WTC11 (cell line): ENCODE measurements at regions not wholly inside any gene's neighbourhood (a gene's known extent, or its start where the extent isn't known, plus 50 kb on each side); places are given as distances from the start of the nearest gene placed in this dataset.

Experiments
- ATAC-seq: fragments of 200-7000 bp; cut with Tn5 transposase; 2 replicates; pipeline ENCODE4 v1.10.0; 2021; ENCODE audit warnings: mild to moderate bottlenecking, moderate library complexity
- CTCF ChIA-PET: fragments of 300-600 bp; sonication (Branson Sonifier 250); formaldehyde crosslinking; loops from one replicate; lab custom pipeline; 2021; ENCODE audit warnings: antibody characterized with exemption; lab: Charles Lee
- POLR2A ChIA-PET: fragments of 350-600 bp; sonication (Branson Sonifier 250); formaldehyde crosslinking; loops from one replicate; lab custom pipeline; 2021; ENCODE audit warnings: antibody characterized with exemption; lab: Charles Lee
- DNase-seq: peaks from one replicate; pipeline ENCODE4 v3.0.0; 2021; ENCODE audit warnings: low spot score
- H3K27ac Mint-ChIP-seq: 2 replicates; pipeline ENCODE4 v1.8.0; 2021; ENCODE audit warnings: mixed read lengths
- H3K27me3 Mint-ChIP-seq: 2 replicates; pipeline ENCODE4 v1.8.0; 2021; ENCODE audit warnings: low read depth, mild to moderate bottlenecking, moderate library complexity, mixed read lengths
- H3K36me3 Mint-ChIP-seq: 2 replicates; pipeline ENCODE4 v1.8.0; 2021; ENCODE audit warnings: mixed read lengths
- H3K4me1 Mint-ChIP-seq: 2 replicates; pipeline ENCODE4 v1.8.0; 2022; ENCODE audit warnings: mixed read lengths
- H3K4me3 Mint-ChIP-seq: 2 replicates; pipeline ENCODE4 v1.8.0; 2021; ENCODE audit warnings: mild to moderate bottlenecking, moderate library complexity, mixed read lengths
- H3K9me3 Mint-ChIP-seq: 2 replicates; pipeline ENCODE4 v1.8.0; 2021; ENCODE audit warnings: mixed read lengths
- AFF4 ChIP-seq: sonication (generic); formaldehyde crosslinking; IDR thresholded peaks from 2 replicates; pipeline ENCODE4 v1.8.1; 2023; ENCODE audit warnings: mild to moderate bottlenecking, missing genetic modification reagents, borderline replicate concordance
- AR ChIP-seq: fragments of 250-450 bp; sonication (Bioruptor Pico); IDR thresholded peaks from 2 replicates; pipeline ENCODE4 v1.9.0; 2021; ENCODE audit warnings: mild to moderate bottlenecking
- CBFB ChIP-seq: sonication (generic); formaldehyde crosslinking; IDR thresholded peaks from 2 replicates; pipeline ENCODE4 v1.8.1; 2022; ENCODE audit warnings: mild to moderate bottlenecking, low read depth, missing genetic modification reagents
- CREB1 ChIP-seq: sonication (generic); formaldehyde crosslinking; IDR thresholded peaks from 2 replicates; pipeline ENCODE4 v1.8.0; 2023; ENCODE audit warnings: mild to moderate bottlenecking, missing genetic modification reagents
- ERG ChIP-seq: fragments of 250-450 bp; sonication (Bioruptor Pico); IDR thresholded peaks from 2 replicates; pipeline ENCODE4 v1.8.0; 2021; ENCODE audit warnings: mild to moderate bottlenecking
- FOXJ3 ChIP-seq: sonication (generic); formaldehyde crosslinking; IDR thresholded peaks from 2 replicates; pipeline ENCODE4 v1.9.0; 2021; ENCODE audit warnings: missing genetic modification reagents, mild to moderate bottlenecking, borderline replicate concordance
- HMGXB4 ChIP-seq: sonication (generic); formaldehyde crosslinking; IDR thresholded peaks from 2 replicates; pipeline ENCODE4 v1.8.1; 2023; ENCODE audit warnings: mild to moderate bottlenecking, moderate library complexity, missing genetic modification reagents
- IRF1 ChIP-seq: sonication (generic); formaldehyde crosslinking; IDR thresholded peaks from 2 replicates; pipeline ENCODE4 v1.8.0; 2023; ENCODE audit warnings: missing genetic modification reagents
- IRF2 ChIP-seq: sonication (generic); formaldehyde crosslinking; IDR thresholded peaks from 2 replicates; pipeline ENCODE4 v1.8.0; 2022; ENCODE audit warnings: low read depth, missing genetic modification reagents, borderline replicate concordance
- JAZF1 ChIP-seq: fragments of 250-450 bp; sonication (Bioruptor Pico); IDR thresholded peaks from 2 replicates; pipeline ENCODE4 v1.9.0; 2021; ENCODE audit warnings: moderate library complexity, mild to moderate bottlenecking, inconsistent platforms
- MAX ChIP-seq: sonication (generic); formaldehyde crosslinking; IDR thresholded peaks from 2 replicates; pipeline ENCODE4 v1.8.0; 2022; ENCODE audit warnings: mild to moderate bottlenecking, missing genetic modification reagents
- MXD4 ChIP-seq: fragments of 250-450 bp; sonication (Bioruptor Pico); IDR thresholded peaks from 2 replicates; pipeline ENCODE4 v1.8.0; 2021; ENCODE audit warnings: mild to moderate bottlenecking, moderate library complexity, borderline replicate concordance
- NFYB ChIP-seq: sonication (generic); formaldehyde crosslinking; conservative IDR thresholded peaks from 2 replicates; pipeline ENCODE4 v1.8.0; 2022; ENCODE audit warnings: low read depth, missing genetic modification reagents
- OVOL2 ChIP-seq: fragments of 250-450 bp; sonication (Bioruptor Pico); IDR thresholded peaks from 2 replicates; pipeline ENCODE4 v1.9.0; 2021; ENCODE audit warnings: mild to moderate bottlenecking, borderline replicate concordance
- ZMAT4 ChIP-seq: fragments of 250-450 bp; sonication (Bioruptor Pico); IDR thresholded peaks from 2 replicates; pipeline ENCODE4 v1.9.0; 2021; ENCODE audit warnings: mild to moderate bottlenecking
- ZNF121 ChIP-seq: sonication (generic); formaldehyde crosslinking; IDR thresholded peaks from 2 replicates; pipeline ENCODE4 v1.8.0; 2023; ENCODE audit warnings: missing genetic modification reagents
- ZNF281 ChIP-seq: sonication (generic); formaldehyde crosslinking; IDR thresholded peaks from 2 replicates; pipeline ENCODE4 v1.8.0; 2023; ENCODE audit warnings: mild to moderate bottlenecking, missing genetic modification reagents
- ZNF423 ChIP-seq: fragments of 250-450 bp; sonication (Bioruptor Pico); IDR thresholded peaks from 2 replicates; pipeline ENCODE4 v2.1.2; 2022; ENCODE audit warnings: mild to moderate bottlenecking, moderate library complexity
- ZSCAN18 ChIP-seq: fragments of 250-450 bp; sonication (Bioruptor Pico); IDR thresholded peaks from 2 replicates; pipeline ENCODE4 v2.1.2; 2022; ENCODE audit warnings: mild to moderate bottlenecking, moderate library complexity

GRCh38 chr9:72428329-72428728 is 63.3 kb upstream of the ZFAND5 start (continued):
- TF ChIP-seq NFYB (CRISPR knock-in tag) (no peak), CBFB (no peak), FOXJ3 (CRISPR knock-in tag) (no peak), ERG (CRISPR knock-in tag) (no peak)

GRCh38 chr9:72427801-72428200 is 62.8 kb upstream of the ZFAND5 start:
- POLR2A ChIA-PET, result no interaction called here
- ATAC-seq, result no peak

More at GRCh38 chr9:72427801-72428200, 62.8 kb upstream of the ZFAND5 start:
- Mint-ChIP-seq H3K4me1 (peaks cover 11% of the 10 kb centered on the region), H3K27ac (no peak overlapping the region), H3K27me3 (no peaks in the 10 kb centered on the region), H3K9me3 (no peaks in the 10 kb centered on the region), H3K4me3 (no peak overlapping the region), H3K36me3 (no peaks in the 10 kb centered on the region)
- CTCF ChIA-PET, result no interaction called here
- TF ChIP-seq ZMAT4 (CRISPR knock-in tag), result no peak
- no peak for TF ChIP-seq OVOL2 (CRISPR knock-in tag)
- TF ChIP-seq AFF4 (CRISPR knock-in tag), result no peak
- no peak for TF ChIP-seq ZNF121 (CRISPR knock-in tag)
- TF ChIP-seq ZSCAN18, result no peak
- no peak for TF ChIP-seq IRF2 (CRISPR knock-in tag)
- no peak for TF ChIP-seq MXD4 (CRISPR knock-in tag)
- TF ChIP-seq CREB1 (CRISPR knock-in tag), result no peak
- TF ChIP-seq IRF1 (CRISPR knock-in tag), result no peak
- TF ChIP-seq MAX (CRISPR knock-in tag), result no peak
- TF ChIP-seq HMGXB4 (CRISPR knock-in tag), result no peak
- no peak for TF ChIP-seq AR (CRISPR knock-in tag)
- no peak for TF ChIP-seq ZNF281 (CRISPR knock-in tag)
- no peak for TF ChIP-seq JAZF1 (CRISPR knock-in tag)
- no peak for TF ChIP-seq ZNF423 (CRISPR knock-in tag)
- no peak for DNase-seq
